OCI-LY1 (cell line): ENCODE measurements at regions not wholly inside any gene's neighbourhood (a gene's known extent, or its start where the extent isn't known, plus 50 kb on each side); places are given as distances from the start of the nearest gene placed in this dataset.

Source experiments
- H2AFZ ChIP-seq: fragments of 200-600 bp; sonication (generic), shearing (Covaris generic); 2 replicates; pipeline ENCODE4 v1.6.0; 2014; ENCODE audit warnings: antibody characterized with exemption, mild to moderate bottlenecking, low read length
- H3F3A ChIP-seq: fragments of 200-600 bp; sonication (generic), shearing (Covaris generic); 2 replicates; pipeline ENCODE4 v1.6.0; 2014; ENCODE audit warnings: mild to moderate bottlenecking, antibody characterized with exemption, low read length, moderate library complexity; ENCODE audit not compliant: insufficient read depth
- H3K27ac ChIP-seq: fragments of 200-600 bp; sonication (generic); 2 replicates; pipeline ENCODE4 v1.5.1; 2014; ENCODE audit warnings: low read length, mixed run types, mild to moderate bottlenecking, low read depth; ENCODE audit not compliant: poor library complexity, severe bottlenecking
- H3K27me3 ChIP-seq: fragments of 200-600 bp; sonication (generic); 2 replicates; pipeline ENCODE4 v1.6.0; 2014; ENCODE audit warnings: antibody characterized with exemption, mild to moderate bottlenecking, low read length, moderate library complexity; ENCODE audit not compliant: insufficient read depth
- H3K36me3 ChIP-seq: fragments of 200-600 bp; sonication (generic); 2 replicates; pipeline ENCODE4 v1.6.1; 2014; ENCODE audit warnings: mild to moderate bottlenecking, antibody characterized with exemption, low read length, moderate library complexity, mixed read lengths; ENCODE audit not compliant: insufficient read depth
- H3K4me1 ChIP-seq: fragments of 200-600 bp; sonication (generic); 2 replicates; pipeline ENCODE4 v1.5.1; 2014; ENCODE audit warnings: mild to moderate bottlenecking, low read length, moderate library complexity; ENCODE audit not compliant: insufficient read depth, severe bottlenecking
- H3K4me2 ChIP-seq: fragments of 200-600 bp; sonication (generic), shearing (Covaris generic); 2 replicates; pipeline ENCODE4 v1.6.1; 2014; ENCODE audit warnings: low read length
- H3K4me3 ChIP-seq: fragments of 200-600 bp; sonication (generic); 2 replicates; pipeline ENCODE4 v1.5.1; 2014; ENCODE audit warnings: low read length, low read depth, mild to moderate bottlenecking, mixed read lengths; ENCODE audit not compliant: poor library complexity, severe bottlenecking
- H3K79me2 ChIP-seq: fragments of 200-600 bp; shearing (Covaris generic); 2 replicates; pipeline ENCODE4 v1.6.1; 2016; ENCODE audit warnings: mixed run types, low read length, mixed read lengths; ENCODE audit not compliant: insufficient read depth
- H3K9ac ChIP-seq: fragments of 200-600 bp; sonication (generic), shearing (Covaris generic); 2 replicates; pipeline ENCODE4 v1.6.1; 2014; ENCODE audit warnings: mild to moderate bottlenecking, low read length, mixed read lengths
- H3K9me2 ChIP-seq: fragments of 200-600 bp; sonication (generic), shearing (Covaris generic); 2 replicates; pipeline ENCODE4 v1.6.1; 2014; ENCODE audit warnings: low read depth, mild to moderate bottlenecking, low read length, mixed read lengths
- H3K9me3 ChIP-seq: fragments of 200-600 bp; shearing (Covaris generic); 2 replicates; pipeline ENCODE4 v1.6.1; 2014; ENCODE audit warnings: low read length, mixed read lengths
- H4K20me1 ChIP-seq: fragments of 200-600 bp; sonication (generic), shearing (Covaris generic); 2 replicates; pipeline ENCODE4 v1.6.0; 2016; ENCODE audit warnings: mild to moderate bottlenecking, low read length; ENCODE audit not compliant: insufficient read depth
- CTCF ChIP-seq: fragments of 200-600 bp; sonication (generic), shearing (Covaris generic); IDR thresholded peaks from 2 replicates; pipeline ENCODE4 v1.5.1; 2017; ENCODE audit warnings: mild to moderate bottlenecking, antibody characterized with exemption, low read length, moderate library complexity, mixed read lengths
- EZH2 ChIP-seq: fragments of 200-600 bp; sonication (generic), shearing (Covaris generic); IDR thresholded peaks from 2 replicates; pipeline ENCODE4 v1.8.0; 2017; ENCODE audit warnings: borderline replicate concordance, mixed run types, mild to moderate bottlenecking, antibody characterized with exemption, low read length, moderate library complexity, mixed read lengths

- H3K79me2 ChIP-seq, result no peaks in the 10 kb centered on the region
- H3K27me3 ChIP-seq, result no peaks in the 10 kb centered on the region
- H3K9me2 ChIP-seq, result no peaks in the 10 kb centered on the region
- H3K9me3 ChIP-seq, result no peaks in the 10 kb centered on the region
- H3K27ac ChIP-seq, result no peak overlapping the region
- no peak for TF ChIP-seq CTCF
- TF ChIP-seq EZH2, result no peak
- H4K20me1 ChIP-seq, result no peaks in the 10 kb centered on the region
- H3K4me1 ChIP-seq, result no peaks in the 10 kb centered on the region
- H3K9ac ChIP-seq, result no peak overlapping the region
- no peak overlapping the region for H3K4me2 ChIP-seq
- no peaks in the 10 kb centered on the region for H3K36me3 ChIP-seq
- H2AFZ ChIP-seq, result no peak overlapping the region
- H3K4me3 ChIP-seq, result no peak overlapping the region
- H3F3A ChIP-seq, result no peaks in the 10 kb centered on the region
Observed at GRCh38 chr21:24941316-24942185, 665.7 kb downstream of the MRPL39 start.

DNA sequence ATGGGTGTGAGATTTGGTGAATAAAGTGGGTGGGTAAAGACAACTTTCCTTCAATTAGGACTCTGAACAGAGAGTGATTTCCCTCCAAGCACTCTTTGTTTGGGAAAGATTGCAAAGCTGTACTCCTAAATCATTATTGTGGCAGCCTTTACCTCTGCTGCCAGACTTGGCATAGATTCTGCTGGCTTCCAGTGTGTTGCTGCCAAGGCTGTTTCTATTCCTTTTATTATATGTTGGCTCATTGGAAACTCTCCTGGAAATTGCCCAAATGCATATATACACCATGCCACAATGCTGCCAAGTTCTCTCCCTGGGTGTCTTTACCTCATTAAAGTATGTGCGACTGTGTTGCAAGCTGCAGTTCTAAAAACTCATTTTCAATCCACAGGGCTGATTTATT is 668.0 kb downstream of the MRPL39 start:
- no peak overlapping the region for H3K9ac ChIP-seq
- H3K4me2 ChIP-seq, result no peak overlapping the region
- no peaks in the 10 kb centered on the region for H3K27me3 ChIP-seq
- no peaks in the 10 kb centered on the region for H3K4me1 ChIP-seq
- no peaks in the 10 kb centered on the region for H3K79me2 ChIP-seq
- H3K27ac ChIP-seq, result no peak overlapping the region
- TF ChIP-seq EZH2, result no peak
- TF ChIP-seq CTCF, result no peak
- H3K9me2 ChIP-seq, result no peaks in the 10 kb centered on the region
- H3K36me3 ChIP-seq, result no peaks in the 10 kb centered on the region
- no peak overlapping the region for H2AFZ ChIP-seq
- H3F3A ChIP-seq, result no peaks in the 10 kb centered on the region
- no peaks in the 10 kb centered on the region for H4K20me1 ChIP-seq
- no peaks in the 10 kb centered on the region for H3K9me3 ChIP-seq
- H3K4me3 ChIP-seq, result no peak overlapping the region

DNA sequence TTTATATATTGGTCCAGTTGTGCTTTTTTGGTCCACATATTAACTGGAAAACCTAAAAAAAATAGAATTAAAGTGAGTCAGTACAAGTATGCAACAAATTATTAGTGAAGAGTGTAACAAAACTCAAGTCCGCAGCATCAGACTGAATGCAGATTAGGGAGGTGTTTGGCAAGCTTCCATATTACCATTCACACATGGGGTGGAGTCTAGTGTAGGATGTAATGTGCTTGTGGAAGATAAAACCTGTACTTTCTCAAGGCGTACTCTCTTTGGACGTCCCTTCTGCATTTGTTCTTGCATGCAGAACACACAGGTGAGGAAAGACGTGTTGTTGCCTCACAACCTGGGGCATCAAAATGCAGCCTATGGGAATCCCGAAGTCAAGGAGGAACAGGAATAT is 668.7 kb downstream of the MRPL39 start:
- no peak overlapping the region for H3K4me3 ChIP-seq
- no peaks in the 10 kb centered on the region for H3K9me3 ChIP-seq
- no peak overlapping the region for H3K27ac ChIP-seq
- no peaks in the 10 kb centered on the region for H3F3A ChIP-seq
- no peak overlapping the region for H3K9ac ChIP-seq
- H3K27me3 ChIP-seq, result no peaks in the 10 kb centered on the region
- H3K36me3 ChIP-seq, result no peaks in the 10 kb centered on the region
- no peaks in the 10 kb centered on the region for H3K79me2 ChIP-seq
- H3K4me1 ChIP-seq, result no peaks in the 10 kb centered on the region
- no peak overlapping the region for H3K4me2 ChIP-seq
- TF ChIP-seq EZH2 (no peak), CTCF (no peak)
- H2AFZ ChIP-seq, result no peak overlapping the region
- no peaks in the 10 kb centered on the region for H4K20me1 ChIP-seq
- no peaks in the 10 kb centered on the region for H3K9me2 ChIP-seq
